Liver (tissue), 8 donors: ENCODE measurements at regions not wholly inside any gene's neighbourhood (a gene's known extent, or its start where the extent isn't known, plus 50 kb on each side); places are given as distances from the start of the nearest gene placed in this dataset.

Source experiments
- DNase-seq: peaks from one replicate; pipeline ENCODE4 v3.0.0-alpha.2; 2017; ENCODE audit warnings: low spot score
- H3K27ac ChIP-seq, 2 donors: one replicate each; pipeline ENCODE4 v1.7.0; 2013; ENCODE audit warnings: inconsistent platforms in 2 of 2, low read length in 2 of 2, control low read depth in 1 of 2, low read depth in 1 of 2, mild to moderate bottlenecking in 1 of 2
- H3K27me3 ChIP-seq, 4 donors: one replicate each; pipeline versions ENCODE4 v1.6.1 to v1.7.0; 2013; ENCODE audit warnings: low read length in 3 of 4, inconsistent platforms in 1 of 4, mild to moderate bottlenecking in 1 of 4, moderate library complexity in 1 of 4; ENCODE audit not compliant: control insufficient read depth in 4 of 4, insufficient read depth in 4 of 4
- H3K36me3 ChIP-seq, 4 donors: one replicate each; pipeline versions ENCODE4 v1.6.1 to v1.7.0; 2013; ENCODE audit warnings: low read length in 3 of 4, mild to moderate bottlenecking in 3 of 4, low read depth in 1 of 4, moderate library complexity in 1 of 4; ENCODE audit not compliant: control insufficient read depth in 4 of 4, insufficient read depth in 3 of 4
- H3K4me1 ChIP-seq, 4 donors: one replicate each; pipeline versions ENCODE4 v1.6.1 to v1.7.0; 2013; ENCODE audit warnings: low read length in 3 of 4, mild to moderate bottlenecking in 3 of 4, moderate library complexity in 1 of 4; ENCODE audit not compliant: control insufficient read depth in 4 of 4, insufficient read depth in 4 of 4
- H3K4me3 ChIP-seq, 3 donors: one replicate each; pipeline versions ENCODE4 v1.6.1 to v1.7.0; 2013; ENCODE audit warnings: low read length in 3 of 3, control low read depth in 1 of 3, low read depth in 1 of 3, mild to moderate bottlenecking in 1 of 3
- H3K9ac ChIP-seq, 2 donors: one replicate each; pipeline ENCODE4 v1.7.0; 2013; ENCODE audit warnings: low read length in 2 of 2, mild to moderate bottlenecking in 2 of 2, moderate library complexity in 2 of 2, control low read depth in 1 of 2, low read depth in 1 of 2
- H3K9me3 ChIP-seq, 4 donors: one replicate each; pipeline versions ENCODE4 v1.6.1 to v1.7.0; 2013; ENCODE audit warnings: low read length in 3 of 4; ENCODE audit not compliant: control insufficient read depth in 4 of 4
- EGR1 ChIP-seq, 2 donors: IDR thresholded peaks; 2 replicates each; pipeline ENCODE4 v1.6.1; 2016 to 2018; ENCODE audit warnings: antibody characterized with exemption in 2 of 2, low read depth in 2 of 2
- FOXA2 ChIP-seq: IDR thresholded peaks from 2 replicates; pipeline ENCODE4 v1.6.1; 2016; ENCODE audit warnings: antibody characterized with exemption
- HNF4A ChIP-seq, 2 donors: conservative IDR thresholded peaks; 2 replicates each; pipeline ENCODE4 v1.6.1; 2016; ENCODE audit warnings: antibody characterized with exemption in 2 of 2, mild to moderate bottlenecking in 2 of 2
- HNF4G ChIP-seq: IDR thresholded peaks from 2 replicates; pipeline ENCODE4 v1.6.1; 2016; ENCODE audit warnings: antibody characterized with exemption
- TAF1 ChIP-seq: conservative IDR thresholded peaks from 2 replicates; pipeline ENCODE4 v1.6.1; 2016; ENCODE audit warnings: antibody characterized with exemption, mild to moderate bottlenecking
- YY1 ChIP-seq: IDR thresholded peaks from 2 replicates; pipeline ENCODE4 v1.6.1; 2016; ENCODE audit warnings: antibody characterized with exemption, mild to moderate bottlenecking
- WGBS: extraction: QIAGEN DNeasy Blood & Tissue Kit; methylation state at CpG from one replicate; pipeline ENCODE4 v1.1.7; 2013; 5-methylcytosine and 5-hydroxymethylcytosine counted together
- TF ChIP-seq, protein P1 (sequence below): IDR thresholded peaks from 2 replicates; pipeline ENCODE4 v1.6.1; 2016; ENCODE audit warnings: antibody characterized with exemption, mild to moderate bottlenecking
- TF ChIP-seq, protein P2 (sequence below): fragments of 150-350 bp; IDR thresholded peaks from 2 replicates; pipeline ENCODE4 v1.5.1; 2017; ENCODE audit warnings: improper control_type of control experiment, low read depth, low read length; ENCODE audit not compliant: missing input control
- donor health status: healthy.
- donor health status: healthy.
- donor health status: healthy.
- donor health status: healthy.
- donor health status: healthy.

GRCh38 chr7:106518239-106518638 lies 142.7 kb downstream of the CCDC71L start:
- H3K27me3 ChIP-seq = no peaks in the 10 kb centered on the region
- TF ChIP-seq EGR1 (IDR thresholded peaks at IDR 0.05; ENCODE audit: low read depth in 2 of 2) = no peak
- no peak for TF ChIP-seq FOXA2
- no peak for TF ChIP-seq HNF4A (conservative IDR thresholded peaks at IDR 0.05)
- TF ChIP-seq, protein P1, sequence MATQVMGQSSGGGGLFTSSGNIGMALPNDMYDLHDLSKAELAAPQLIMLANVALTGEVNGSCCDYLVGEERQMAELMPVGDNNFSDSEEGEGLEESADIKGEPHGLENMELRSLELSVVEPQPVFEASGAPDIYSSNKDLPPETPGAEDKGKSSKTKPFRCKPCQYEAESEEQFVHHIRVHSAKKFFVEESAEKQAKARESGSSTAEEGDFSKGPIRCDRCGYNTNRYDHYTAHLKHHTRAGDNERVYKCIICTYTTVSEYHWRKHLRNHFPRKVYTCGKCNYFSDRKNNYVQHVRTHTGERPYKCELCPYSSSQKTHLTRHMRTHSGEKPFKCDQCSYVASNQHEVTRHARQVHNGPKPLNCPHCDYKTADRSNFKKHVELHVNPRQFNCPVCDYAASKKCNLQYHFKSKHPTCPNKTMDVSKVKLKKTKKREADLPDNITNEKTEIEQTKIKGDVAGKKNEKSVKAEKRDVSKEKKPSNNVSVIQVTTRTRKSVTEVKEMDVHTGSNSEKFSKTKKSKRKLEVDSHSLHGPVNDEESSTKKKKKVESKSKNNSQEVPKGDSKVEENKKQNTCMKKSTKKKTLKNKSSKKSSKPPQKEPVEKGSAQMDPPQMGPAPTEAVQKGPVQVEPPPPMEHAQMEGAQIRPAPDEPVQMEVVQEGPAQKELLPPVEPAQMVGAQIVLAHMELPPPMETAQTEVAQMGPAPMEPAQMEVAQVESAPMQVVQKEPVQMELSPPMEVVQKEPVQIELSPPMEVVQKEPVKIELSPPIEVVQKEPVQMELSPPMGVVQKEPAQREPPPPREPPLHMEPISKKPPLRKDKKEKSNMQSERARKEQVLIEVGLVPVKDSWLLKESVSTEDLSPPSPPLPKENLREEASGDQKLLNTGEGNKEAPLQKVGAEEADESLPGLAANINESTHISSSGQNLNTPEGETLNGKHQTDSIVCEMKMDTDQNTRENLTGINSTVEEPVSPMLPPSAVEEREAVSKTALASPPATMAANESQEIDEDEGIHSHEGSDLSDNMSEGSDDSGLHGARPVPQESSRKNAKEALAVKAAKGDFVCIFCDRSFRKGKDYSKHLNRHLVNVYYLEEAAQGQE = no peak
- H3K4me1 ChIP-seq = peaks cover 0 to 5% (median 5%) of the 10 kb centered on the region in 4 donors
- H3K36me3 ChIP-seq = no peaks in the 10 kb centered on the region
- H3K9ac ChIP-seq = no peak overlapping the region
- DNase-seq = no peak
- H3K27ac ChIP-seq = no peak overlapping the region
- H3K9me3 ChIP-seq = no peaks in the 10 kb centered on the region
- no peak overlapping the region for H3K4me3 ChIP-seq

DNA sequence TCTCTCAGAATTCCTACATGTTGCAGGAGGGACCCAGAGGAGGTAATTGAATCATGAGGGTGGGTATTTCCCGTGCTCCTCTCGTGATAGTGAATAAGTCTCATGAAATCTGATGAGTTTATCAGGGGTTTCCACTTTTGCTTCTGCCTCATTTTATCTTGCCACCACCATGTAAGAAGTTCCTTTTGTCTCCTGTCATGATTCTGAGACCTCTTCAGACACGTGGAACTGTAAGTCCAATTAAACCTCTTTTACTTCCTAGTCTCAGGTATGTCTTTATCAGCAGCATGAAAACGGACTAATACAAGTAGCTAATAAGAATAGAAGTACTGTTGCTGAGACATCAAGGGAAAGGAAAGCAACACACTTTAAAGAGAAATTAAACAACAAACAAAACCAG lies 143.4 kb downstream of the CCDC71L start:
- Histone ChIP-seq H3K27ac (no peak overlapping the region), H3K4me1 (peaks cover 0 to 5% (median 5%) of the 10 kb centered on the region in 4 donors), H3K9ac (no peak overlapping the region), H3K9me3 (no peaks in the 10 kb centered on the region), H3K27me3 (no peaks in the 10 kb centered on the region), H3K36me3 (no peaks in the 10 kb centered on the region), H3K4me3 (no peak overlapping the region)
- DNase-seq = no peak
- WGBS = 92% methylated on average over 4 of the region's 4 CpGs
- TF ChIP-seq TAF1 = no peak
- no peak for TF ChIP-seq YY1
- TF ChIP-seq, protein P1 = no peak
- TF ChIP-seq, protein P2, sequence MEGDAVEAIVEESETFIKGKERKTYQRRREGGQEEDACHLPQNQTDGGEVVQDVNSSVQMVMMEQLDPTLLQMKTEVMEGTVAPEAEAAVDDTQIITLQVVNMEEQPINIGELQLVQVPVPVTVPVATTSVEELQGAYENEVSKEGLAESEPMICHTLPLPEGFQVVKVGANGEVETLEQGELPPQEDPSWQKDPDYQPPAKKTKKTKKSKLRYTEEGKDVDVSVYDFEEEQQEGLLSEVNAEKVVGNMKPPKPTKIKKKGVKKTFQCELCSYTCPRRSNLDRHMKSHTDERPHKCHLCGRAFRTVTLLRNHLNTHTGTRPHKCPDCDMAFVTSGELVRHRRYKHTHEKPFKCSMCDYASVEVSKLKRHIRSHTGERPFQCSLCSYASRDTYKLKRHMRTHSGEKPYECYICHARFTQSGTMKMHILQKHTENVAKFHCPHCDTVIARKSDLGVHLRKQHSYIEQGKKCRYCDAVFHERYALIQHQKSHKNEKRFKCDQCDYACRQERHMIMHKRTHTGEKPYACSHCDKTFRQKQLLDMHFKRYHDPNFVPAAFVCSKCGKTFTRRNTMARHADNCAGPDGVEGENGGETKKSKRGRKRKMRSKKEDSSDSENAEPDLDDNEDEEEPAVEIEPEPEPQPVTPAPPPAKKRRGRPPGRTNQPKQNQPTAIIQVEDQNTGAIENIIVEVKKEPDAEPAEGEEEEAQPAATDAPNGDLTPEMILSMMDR = no peak
- TF ChIP-seq HNF4G = no peak
- no peak for TF ChIP-seq HNF4A (conservative IDR thresholded peaks at IDR 0.05)

- no peaks in the 10 kb centered on the region for H3K9me3 ChIP-seq
- no peak overlapping the region for H3K4me3 ChIP-seq
- no peak overlapping the region for H3K27ac ChIP-seq
- H3K36me3 ChIP-seq = no peaks in the 10 kb centered on the region
- H3K4me1 ChIP-seq = peaks cover 0 to 5% (median 5%) of the 10 kb centered on the region in 4 donors
- no peak for TF ChIP-seq FOXA2
- WGBS = 89% methylated on average over 3 of the region's 3 CpGs
- no peak for DNase-seq
- H3K9ac ChIP-seq = no peak overlapping the region
- H3K27me3 ChIP-seq = no peaks in the 10 kb centered on the region
Observed at GRCh38 chr7:106515321-106515720, 145.6 kb downstream of the CCDC71L start.
